NOMO-1 treated with dmso at 0.1 percent for 144 hours (cell line): ENCODE measurements at regions not wholly inside any gene's neighbourhood (a gene's known extent, or its start where the extent isn't known, plus 50 kb on each side); places are given as distances from the start of the nearest gene placed in this dataset.

Experiments used
- DNase-seq: peaks from one replicate; lab custom pipeline; 2025; ENCODE audit not compliant: unreplicated experiment; lab: John Stamatoyannopoulos, UW

- DNase-seq = no peak
These were observed 61.9 kb downstream of the EXOSC2 start for GRCh38 chr9:130755377-130756007.

- DNase-seq = peak; percentile 23
These were observed 62.5 kb downstream of the EXOSC2 start for GRCh38 chr9:130756037-130756436.

DNA sequence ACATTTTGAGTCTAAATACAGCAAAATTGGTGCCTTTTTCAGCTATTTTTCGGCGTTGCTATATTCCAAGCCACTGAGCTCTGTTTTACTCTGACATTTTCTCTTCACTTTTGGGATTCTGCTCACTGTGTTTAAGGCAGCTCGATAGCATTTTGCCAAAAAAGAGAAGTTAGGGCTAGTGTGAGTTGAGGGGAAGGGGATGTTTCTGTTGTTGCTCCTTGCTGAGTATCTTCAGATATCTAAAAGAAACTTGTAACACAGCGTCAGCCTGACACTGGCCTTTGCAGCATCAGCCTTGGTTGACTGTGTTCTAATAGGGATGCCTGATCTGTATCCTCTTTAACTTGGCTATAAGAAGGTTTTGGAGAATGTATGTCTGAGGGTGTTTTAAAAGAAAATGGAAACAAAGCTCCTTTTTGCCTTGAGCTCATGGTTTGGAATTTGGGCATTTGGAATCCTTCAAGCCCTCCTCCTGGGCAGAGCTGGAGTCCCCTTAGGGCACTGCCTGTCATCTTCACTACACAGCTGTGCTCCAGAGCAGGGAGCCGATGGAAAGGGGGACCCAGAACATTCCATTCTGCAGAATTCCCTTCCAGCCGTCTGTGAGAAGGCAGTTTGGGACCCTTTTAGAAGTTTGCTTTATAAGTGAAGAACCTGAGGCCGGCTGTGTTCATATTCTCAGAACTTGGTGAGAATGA, 63.0 kb downstream of the EXOSC2 start:
- no peak for DNase-seq

- no peak for DNase-seq
These were observed 66.2 kb downstream of the EXOSC2 start for GRCh38 chr9:130759738-130760137.

DNA sequence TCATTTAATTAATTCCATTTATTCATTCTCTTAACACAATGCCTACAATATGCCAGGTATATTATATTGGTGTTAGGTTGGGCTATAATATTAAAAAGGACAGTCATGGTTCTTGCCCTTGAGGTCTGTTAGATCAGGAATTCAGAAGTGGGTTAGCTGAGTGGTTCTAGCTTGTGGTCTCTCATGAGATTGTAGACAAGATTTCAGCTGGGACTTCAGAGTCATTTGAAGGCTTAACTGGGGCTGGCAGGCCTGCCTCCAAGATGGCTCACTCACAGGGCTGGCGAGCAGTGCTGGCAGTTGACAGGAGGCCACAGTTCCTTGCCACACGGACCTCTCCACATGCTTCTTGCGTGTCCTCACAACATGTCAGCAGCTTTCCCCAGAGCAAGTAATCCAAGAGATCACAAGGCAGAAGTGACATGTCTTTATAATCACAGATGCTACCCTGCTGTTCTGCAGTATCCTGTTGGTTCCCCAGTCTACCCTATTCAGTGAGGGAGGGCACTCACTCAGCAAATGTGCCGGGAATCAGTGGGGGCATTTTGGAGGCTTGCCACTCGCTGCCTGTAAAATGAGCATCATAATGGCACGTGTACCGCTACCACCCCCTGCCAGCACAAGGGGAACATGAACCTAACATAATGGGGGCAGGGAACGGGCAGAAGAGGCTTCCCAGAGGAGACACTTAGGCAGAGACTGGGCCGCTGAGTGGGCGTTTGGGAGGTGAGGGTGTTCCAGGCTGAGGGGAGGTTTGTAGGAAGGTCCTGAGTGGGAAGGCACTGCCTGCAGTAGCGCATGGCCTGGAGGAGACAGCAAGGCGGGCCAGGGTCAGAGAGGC, 70.0 kb downstream of the EXOSC2 start:
- no peak for DNase-seq

DNA sequence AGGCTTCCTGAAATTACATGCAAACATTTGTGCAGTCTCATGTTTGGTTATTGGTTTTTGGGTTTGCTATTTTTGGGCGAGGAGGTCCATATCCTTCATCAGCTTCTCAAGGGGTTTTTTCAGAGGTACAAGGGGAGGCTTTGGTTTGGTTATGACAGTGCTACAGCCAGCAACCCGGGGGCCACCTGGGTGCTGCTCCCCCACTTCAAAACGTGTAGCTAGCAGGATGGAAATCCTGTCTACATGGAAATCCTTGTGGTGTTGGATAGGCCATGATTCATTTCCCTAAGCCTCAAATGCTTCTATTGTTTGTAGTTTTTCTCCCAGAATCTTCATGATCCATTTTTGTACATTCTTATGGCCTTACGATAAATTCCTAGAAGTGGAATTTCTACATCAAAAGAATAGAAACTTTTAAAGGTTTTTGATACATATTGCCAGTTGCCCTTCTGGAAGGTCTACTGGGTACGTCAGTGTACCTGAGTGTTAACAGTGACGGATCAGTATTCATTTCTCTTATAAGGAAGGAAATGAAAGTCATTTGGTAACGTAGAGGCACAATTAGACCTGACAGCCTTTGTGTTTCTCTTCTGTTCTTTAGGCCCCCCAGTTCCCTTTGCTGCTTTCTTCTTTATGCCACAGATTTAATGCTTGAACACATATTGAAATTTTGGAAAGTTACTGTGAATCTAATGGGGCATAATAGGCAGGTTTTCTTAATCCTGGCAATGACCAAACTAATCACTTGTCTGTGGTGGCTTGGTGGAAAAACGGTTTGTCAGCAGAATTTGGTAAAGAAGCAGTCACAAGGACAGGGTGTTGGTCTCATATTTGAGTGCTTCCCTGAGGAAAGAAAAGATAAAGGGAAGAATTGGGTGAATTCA, 69.7 kb upstream of the ABL1 start:
- no peak for DNase-seq

DNA sequence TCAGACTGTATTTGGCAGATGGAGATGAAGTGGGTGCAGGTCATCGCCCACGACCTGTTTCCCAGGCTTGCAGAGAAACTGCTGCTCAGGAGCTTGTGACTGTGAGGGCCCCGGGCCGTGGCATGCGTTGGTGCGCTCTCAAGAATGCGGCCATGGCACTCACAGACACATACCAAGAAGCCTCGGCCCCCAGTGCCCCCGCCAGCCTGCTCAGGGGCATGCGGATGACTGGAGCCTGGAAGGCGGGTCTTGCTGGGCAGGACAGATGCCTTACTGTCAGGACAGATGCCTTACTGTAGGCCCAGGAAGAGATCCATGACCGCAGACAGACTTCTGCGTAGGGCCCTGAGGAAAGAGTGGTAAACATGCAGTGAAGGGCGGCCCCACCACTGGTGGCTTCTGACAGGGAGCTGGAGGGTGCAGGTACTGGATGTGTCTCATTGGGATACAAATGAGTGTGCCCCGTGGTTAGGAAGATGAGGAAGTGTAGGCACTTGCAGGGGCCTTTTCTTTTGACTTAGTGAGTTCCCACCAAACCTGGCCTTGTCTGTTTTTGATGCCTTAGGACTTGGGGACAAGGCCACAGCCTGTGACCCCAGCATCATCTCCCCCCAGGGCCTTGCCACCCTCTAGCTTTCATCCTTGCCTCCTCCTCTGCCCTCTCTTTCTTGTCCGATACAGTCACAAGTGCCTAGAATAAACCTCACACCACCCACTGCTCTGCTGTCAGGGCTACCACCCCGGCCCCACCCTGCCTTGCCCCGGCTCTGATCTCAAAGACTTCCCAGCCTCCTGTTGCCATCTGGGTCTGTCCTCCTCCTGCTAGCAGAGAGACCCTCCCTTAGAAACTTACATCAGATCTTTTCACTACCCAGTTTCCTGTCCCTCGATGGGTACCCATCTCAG, 68.8 kb upstream of the ABL1 start:
- no peak for DNase-seq

- no peak for DNase-seq
These were observed 68.1 kb upstream of the ABL1 start for GRCh38 chr9:130766927-130767307.

GRCh38 chr9:130768265-130768664, 66.8 kb upstream of the ABL1 start:
- DNase-seq = peak; percentile 61

- DNase-seq = no peak
These were observed 66.1 kb upstream of the ABL1 start for GRCh38 chr9:130768891-130769403.

DNA sequence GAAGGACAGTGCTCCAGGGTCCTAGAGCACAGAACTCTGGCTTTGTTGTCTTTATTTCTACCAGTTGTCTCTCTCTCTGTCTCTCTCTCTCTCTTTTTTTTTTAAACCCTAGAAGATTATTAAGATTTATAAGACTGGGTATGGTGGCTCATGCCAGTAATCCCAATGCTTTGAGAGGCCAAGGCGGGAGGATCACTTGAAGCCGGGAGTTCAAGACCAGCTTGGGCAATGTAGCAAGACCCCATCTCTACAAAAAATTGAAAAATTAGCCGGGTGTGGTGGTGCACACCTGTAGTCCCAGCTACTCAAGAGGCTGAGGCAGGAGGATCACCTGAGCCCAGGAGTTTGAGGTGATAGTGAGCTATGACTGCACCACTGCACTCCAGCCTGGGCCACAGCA, 65.0 kb upstream of the ABL1 start:
- no peak for DNase-seq

DNA sequence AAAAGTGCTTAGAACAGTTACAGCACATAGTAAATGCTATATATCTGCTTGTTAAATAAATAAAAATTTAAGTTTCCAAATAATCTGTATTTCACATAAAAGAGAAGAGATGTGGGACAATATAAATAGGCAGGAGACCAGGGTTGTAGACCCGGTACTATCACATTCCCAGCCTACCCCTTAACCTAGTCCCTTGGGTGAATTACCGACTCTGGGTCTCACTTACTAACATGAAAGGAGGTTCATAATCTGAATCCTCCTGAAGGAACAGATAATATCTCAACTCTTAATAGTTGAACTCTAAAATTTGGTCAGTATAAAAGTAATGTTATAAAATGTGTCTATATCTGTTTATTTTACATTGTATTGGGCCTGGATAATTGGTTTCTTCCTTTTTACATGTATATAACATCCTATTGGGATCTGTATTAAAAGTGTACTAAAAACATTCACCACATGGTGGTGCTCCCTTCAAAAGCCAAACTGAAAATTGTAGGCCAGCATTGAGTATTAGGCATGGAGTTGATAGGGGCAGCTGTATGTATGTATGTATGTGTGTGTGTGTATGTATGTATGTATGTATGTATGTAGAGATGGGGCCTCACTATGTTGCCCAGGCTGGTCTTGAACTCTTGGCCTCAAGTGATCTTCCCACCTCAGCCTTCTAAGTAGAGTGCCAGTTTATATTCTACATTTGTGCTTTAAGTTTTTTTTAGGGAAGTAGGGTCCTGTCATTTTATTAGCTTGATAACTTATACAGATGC, 64.2 kb upstream of the ABL1 start:
- peak; percentile 21 for DNase-seq

GRCh38 chr9:130772185-130772584, 62.9 kb upstream of the ABL1 start:
- DNase-seq = no peak

DNA sequence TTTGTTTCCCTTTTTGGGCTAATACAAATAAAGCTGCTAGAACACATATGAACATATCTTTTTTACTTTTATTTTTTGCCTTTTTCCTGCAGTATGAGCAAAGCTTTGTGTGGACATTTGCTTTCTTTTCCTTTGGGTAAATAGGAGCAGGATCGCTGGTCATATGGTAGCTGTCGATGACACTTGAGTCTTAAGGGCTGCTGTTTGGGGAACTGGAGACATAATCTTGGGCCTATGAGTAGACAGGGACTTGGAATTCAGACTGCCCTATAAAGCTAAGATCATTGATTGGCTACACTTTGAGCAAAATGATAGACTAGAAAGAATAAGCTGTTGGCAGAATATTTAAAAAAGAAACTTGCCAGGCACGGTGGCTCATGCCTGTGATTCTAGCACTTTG, 60.9 kb upstream of the ABL1 start:
- no peak for DNase-seq

- no peak for DNase-seq
These were observed 59.6 kb upstream of the ABL1 start for GRCh38 chr9:130775336-130775991.

DNA sequence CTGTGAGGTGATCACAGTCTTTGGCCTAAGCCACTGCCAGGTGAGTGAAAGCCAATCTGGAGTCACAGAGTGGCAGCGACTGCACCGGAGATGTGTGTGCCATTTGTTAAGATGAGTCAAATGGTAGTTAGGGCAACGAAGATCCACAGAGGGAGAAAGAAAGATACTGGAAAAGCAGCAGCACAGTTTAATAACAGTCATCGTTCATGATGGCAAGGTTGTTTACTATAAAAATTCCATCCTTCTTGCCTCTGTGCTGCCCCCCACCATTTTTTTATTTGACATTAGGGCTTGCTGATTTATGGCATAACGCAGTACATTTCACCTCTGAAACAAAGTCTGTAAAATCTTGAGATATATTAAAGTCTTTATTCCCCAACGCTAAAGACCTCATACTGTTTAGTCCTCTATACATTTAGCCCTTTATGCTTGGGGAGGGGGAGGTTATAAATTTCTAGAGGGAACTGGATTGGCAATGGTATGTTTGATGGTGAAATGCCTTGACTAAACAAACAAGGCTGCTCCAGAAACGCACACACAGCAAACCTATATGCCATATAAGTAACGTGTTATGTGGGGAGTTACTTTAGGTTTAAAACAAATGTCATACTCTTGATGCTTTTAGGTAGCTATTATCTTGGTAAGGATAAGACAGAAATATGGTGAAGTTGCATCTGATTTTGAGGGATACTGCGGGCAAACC, 55.8 kb upstream of the ABL1 start:
- DNase-seq = no peak

- DNase-seq = no peak
These were observed 54.6 kb upstream of the ABL1 start for GRCh38 chr9:130780415-130780814.
